SU-DHL-6 (cell line): ENCODE measurements at regions not wholly inside any gene's neighbourhood (a gene's known extent, or its start where the extent isn't known, plus 50 kb on each side); places are given as distances from the start of the nearest gene placed in this dataset.

Experiments used
- H2AFZ ChIP-seq: fragments of 200-600 bp; sonication (generic); 2 replicates; pipeline ENCODE4 v1.6.1; 2014; ENCODE audit warnings: low read depth, mild to moderate bottlenecking, moderate library complexity, mixed read lengths, antibody characterized with exemption, low read length; ENCODE audit not compliant: severe bottlenecking
- H3F3A ChIP-seq: fragments of 200-600 bp; shearing (Covaris generic); 2 replicates; pipeline ENCODE4 v1.6.0; 2016; ENCODE audit warnings: antibody characterized with exemption, mild to moderate bottlenecking; ENCODE audit not compliant: insufficient read depth
- H3K27ac ChIP-seq: fragments of 200-600 bp; sonication (generic); 2 replicates; pipeline ENCODE4 v1.5.1; 2016; ENCODE audit warnings: low read depth, mild to moderate bottlenecking, low read length, moderate library complexity, mixed read lengths
- H3K27me3 ChIP-seq: fragments of 200-600 bp; sonication (generic), shearing (Covaris generic); 2 replicates; pipeline ENCODE4 v1.6.0; 2014; ENCODE audit warnings: mild to moderate bottlenecking, low read length
- H3K36me3 ChIP-seq: fragments of 200-600 bp; sonication (generic); 2 replicates; pipeline ENCODE4 v1.6.1; 2014; ENCODE audit warnings: mild to moderate bottlenecking, low read length, mixed read lengths
- H3K4me2 ChIP-seq: fragments of 300-600, 200-600 bp; shearing (Covaris generic), sonication (generic); 2 replicates; pipeline ENCODE4 v1.6.0; 2014; ENCODE audit warnings: low read length, low read depth, mild to moderate bottlenecking; ENCODE audit not compliant: poor library complexity, severe bottlenecking
- H3K4me3 ChIP-seq: fragments of 200-600 bp; sonication (generic); 2 replicates; pipeline ENCODE4 v1.5.1; 2014; ENCODE audit warnings: antibody characterized with exemption, low read length, mild to moderate bottlenecking, mixed read lengths; ENCODE audit not compliant: insufficient read depth, poor library complexity, severe bottlenecking
- H3K79me2 ChIP-seq: fragments of 200-600 bp; sonication (generic); 2 replicates; pipeline ENCODE4 v1.6.1; 2014; ENCODE audit warnings: mild to moderate bottlenecking, low read length, moderate library complexity; ENCODE audit not compliant: insufficient read depth
- H3K9ac ChIP-seq: fragments of 200-600 bp; sonication (generic); 2 replicates; pipeline ENCODE4 v1.7.0; 2014; ENCODE audit warnings: mild to moderate bottlenecking, low read length
- H3K9me2 ChIP-seq: fragments of 200-600 bp; sonication (generic); replicated peaks from 2 replicates; pipeline ENCODE4 v1.6.1; 2014; ENCODE audit warnings: low read length; ENCODE audit not compliant: insufficient read depth
- H3K9me3 ChIP-seq: fragments of 200-600 bp; sonication (generic); 2 replicates; pipeline ENCODE4 v1.6.1; 2014; ENCODE audit warnings: low read length, mixed read lengths; ENCODE audit not compliant: insufficient read depth
- H4K20me1 ChIP-seq: fragments of 200-600 bp; sonication (generic); 2 replicates; pipeline ENCODE4 v1.6.1; 2014; ENCODE audit warnings: low read depth, mild to moderate bottlenecking, antibody characterized with exemption, low read length, moderate library complexity, mixed read lengths
- CTCF ChIP-seq: fragments of 200-600 bp; sonication (generic); IDR thresholded peaks from one replicate; pipeline ENCODE4 v1.5.1; 2017; ENCODE audit warnings: antibody characterized with exemption, mild to moderate bottlenecking, low read length, moderate library complexity; ENCODE audit not compliant: insufficient read depth, poor library complexity, severe bottlenecking
- EZH2phosphoT487 ChIP-seq: fragments of 200-600 bp; sonication (generic), shearing (Covaris generic); conservative IDR thresholded peaks from 2 replicates; pipeline ENCODE4 v1.6.1; 2018; ENCODE audit warnings: mild to moderate bottlenecking, antibody characterized with exemption, low read length, moderate library complexity, mixed read lengths

GRCh38 chr1:68571454-68572235 is 74.8 kb upstream of the DEPDC1 start:
- Histone ChIP-seq H3K79me2 (no peaks in the 10 kb centered on the region), H3K9me2 (no peaks in the 10 kb centered on the region), H2AFZ (no peak overlapping the region), H3K27ac (no peak overlapping the region), H4K20me1 (no peaks in the 10 kb centered on the region), H3K9me3 (no peaks in the 10 kb centered on the region), H3F3A (no peaks in the 10 kb centered on the region), H3K9ac (no peak overlapping the region), H3K27me3 (no peaks in the 10 kb centered on the region), H3K4me2 (no peak overlapping the region), H3K4me3 (no peak overlapping the region), H3K36me3 (no peaks in the 10 kb centered on the region)
- TF ChIP-seq EZH2phosphoT487 (no peak), CTCF (no peak)

GRCh38 chr1:68585351-68585750 is 88.5 kb upstream of the DEPDC1 start:
- no peaks in the 10 kb centered on the region for H3K79me2 ChIP-seq
- no peaks in the 10 kb centered on the region for H3F3A ChIP-seq
- no peak overlapping the region for H3K27ac ChIP-seq
- no peaks in the 10 kb centered on the region for H4K20me1 ChIP-seq
- no peak for TF ChIP-seq EZH2phosphoT487
- TF ChIP-seq CTCF: no peak
- H3K9ac ChIP-seq: no peak overlapping the region
- no peaks in the 10 kb centered on the region for H3K9me2 ChIP-seq
- no peaks in the 10 kb centered on the region for H3K9me3 ChIP-seq
- no peak overlapping the region for H2AFZ ChIP-seq
- H3K4me2 ChIP-seq: no peak overlapping the region
- no peak overlapping the region for H3K4me3 ChIP-seq
- no peaks in the 10 kb centered on the region for H3K36me3 ChIP-seq
- H3K27me3 ChIP-seq: no peaks in the 10 kb centered on the region

- no peaks in the 10 kb centered on the region for H3K9me3 ChIP-seq
- TF ChIP-seq EZH2phosphoT487: no peak
- no peak for TF ChIP-seq CTCF
Observed at GRCh38 chr1:68586766-68587165, 89.9 kb upstream of the DEPDC1 start.

More at GRCh38 chr1:68586766-68587165, 89.9 kb upstream of the DEPDC1 start:
- Histone ChIP-seq H3K27ac (no peak overlapping the region), H3K9me2 (no peaks in the 10 kb centered on the region), H3K9ac (no peak overlapping the region), H3F3A (no peaks in the 10 kb centered on the region), H3K36me3 (no peaks in the 10 kb centered on the region), H3K27me3 (no peaks in the 10 kb centered on the region), H3K4me2 (no peak overlapping the region), H4K20me1 (no peaks in the 10 kb centered on the region), H2AFZ (no peak overlapping the region), H3K79me2 (no peaks in the 10 kb centered on the region), H3K4me3 (no peak overlapping the region)
